Astrocyte of the cerebellum (primary cell): ENCODE measurements at regions not wholly inside any gene's neighbourhood (a gene's known extent, or its start where the extent isn't known, plus 50 kb on each side); places are given as distances from the start of the nearest gene placed in this dataset.
A peak's percentile ranks its signal among the peaks of the same experiment; 100 is the strongest.

Source experiments
- DNase-seq: peaks from one replicate; pipeline ENCODE4 v3.0.0-alpha.2; 2011; ENCODE audit warnings: low read depth
- H3K4me3 ChIP-seq: 2 replicates; pipeline ENCODE4 v1.5.1; 2011; ENCODE audit warnings: mild to moderate bottlenecking, low read depth, low read length, moderate library complexity
- in situ Hi-C: cut with HindIII; loops from 2 replicates; pipeline ENCODE4 v1.10.0; 2017; ENCODE audit warnings: low sequenced_read_pairs
- TF ChIP-seq, protein P1 (sequence below): IDR thresholded peaks from 2 replicates; pipeline ENCODE4 v1.5.1; 2012; ENCODE audit warnings: low read length, low read depth, moderate library complexity, mild to moderate bottlenecking; ENCODE audit errors: missing control alignments

DNA sequence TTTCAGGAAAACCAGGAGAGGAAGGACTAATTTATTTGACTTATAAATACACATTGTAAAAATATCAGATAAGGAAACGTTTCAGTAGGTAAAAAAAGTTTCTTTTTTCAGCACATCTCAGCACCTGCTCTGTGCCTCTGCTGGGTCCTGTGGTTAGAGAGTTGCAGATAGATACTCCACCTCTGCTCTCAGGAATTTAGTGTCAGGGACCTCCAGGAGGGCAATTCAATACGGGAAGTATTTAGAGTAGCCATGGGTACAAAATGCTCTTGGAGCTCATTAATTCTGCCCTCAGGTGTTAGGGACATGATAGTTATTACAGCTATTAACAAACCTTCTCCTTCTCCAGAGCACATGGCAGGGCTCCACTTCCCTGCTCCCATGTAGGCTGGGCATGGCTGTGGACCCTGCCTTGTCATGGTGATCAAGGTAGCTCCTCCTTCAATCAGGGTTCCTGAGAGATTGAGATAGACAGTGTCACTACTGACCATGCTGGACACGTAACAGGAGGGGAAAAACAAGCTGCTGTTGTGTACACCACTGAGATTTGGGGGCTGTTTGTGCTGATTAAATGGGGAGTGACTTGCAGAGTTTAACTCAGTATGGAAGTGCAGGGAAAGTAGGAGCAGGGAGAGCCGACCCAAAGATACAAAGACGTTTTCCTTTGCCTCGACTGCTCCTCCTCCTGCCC, 185.6 kb upstream of the COPS8 start:
- no peak for DNase-seq
- TF ChIP-seq, protein P1, sequence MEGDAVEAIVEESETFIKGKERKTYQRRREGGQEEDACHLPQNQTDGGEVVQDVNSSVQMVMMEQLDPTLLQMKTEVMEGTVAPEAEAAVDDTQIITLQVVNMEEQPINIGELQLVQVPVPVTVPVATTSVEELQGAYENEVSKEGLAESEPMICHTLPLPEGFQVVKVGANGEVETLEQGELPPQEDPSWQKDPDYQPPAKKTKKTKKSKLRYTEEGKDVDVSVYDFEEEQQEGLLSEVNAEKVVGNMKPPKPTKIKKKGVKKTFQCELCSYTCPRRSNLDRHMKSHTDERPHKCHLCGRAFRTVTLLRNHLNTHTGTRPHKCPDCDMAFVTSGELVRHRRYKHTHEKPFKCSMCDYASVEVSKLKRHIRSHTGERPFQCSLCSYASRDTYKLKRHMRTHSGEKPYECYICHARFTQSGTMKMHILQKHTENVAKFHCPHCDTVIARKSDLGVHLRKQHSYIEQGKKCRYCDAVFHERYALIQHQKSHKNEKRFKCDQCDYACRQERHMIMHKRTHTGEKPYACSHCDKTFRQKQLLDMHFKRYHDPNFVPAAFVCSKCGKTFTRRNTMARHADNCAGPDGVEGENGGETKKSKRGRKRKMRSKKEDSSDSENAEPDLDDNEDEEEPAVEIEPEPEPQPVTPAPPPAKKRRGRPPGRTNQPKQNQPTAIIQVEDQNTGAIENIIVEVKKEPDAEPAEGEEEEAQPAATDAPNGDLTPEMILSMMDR = no peak
- H3K4me3 ChIP-seq = no peak overlapping the region
- in situ Hi-C loops = no loop called here

DNA sequence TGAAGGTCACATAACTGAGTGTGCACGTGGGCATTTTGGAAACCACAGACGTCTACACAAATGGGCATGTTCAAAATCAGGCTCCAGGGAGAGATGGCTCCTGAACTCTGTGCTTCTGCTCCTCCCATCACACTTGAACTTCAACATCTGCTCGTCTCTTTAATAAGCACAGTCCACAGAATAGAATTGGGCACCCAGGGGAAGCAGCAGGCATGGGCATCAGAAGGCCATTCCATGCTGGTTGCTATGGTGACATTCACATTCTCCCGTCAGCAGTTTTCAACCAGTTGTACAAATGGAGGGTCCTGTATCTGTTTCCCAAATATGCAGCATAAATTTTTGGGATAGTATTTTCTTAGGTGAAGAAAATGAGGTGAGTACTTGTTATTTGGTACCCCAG, 183.7 kb upstream of the COPS8 start:
- H3K4me3 ChIP-seq = no peak overlapping the region
- in situ Hi-C loops = no loop called here
- TF ChIP-seq, protein P1 = no peak
- no peak for DNase-seq

DNA sequence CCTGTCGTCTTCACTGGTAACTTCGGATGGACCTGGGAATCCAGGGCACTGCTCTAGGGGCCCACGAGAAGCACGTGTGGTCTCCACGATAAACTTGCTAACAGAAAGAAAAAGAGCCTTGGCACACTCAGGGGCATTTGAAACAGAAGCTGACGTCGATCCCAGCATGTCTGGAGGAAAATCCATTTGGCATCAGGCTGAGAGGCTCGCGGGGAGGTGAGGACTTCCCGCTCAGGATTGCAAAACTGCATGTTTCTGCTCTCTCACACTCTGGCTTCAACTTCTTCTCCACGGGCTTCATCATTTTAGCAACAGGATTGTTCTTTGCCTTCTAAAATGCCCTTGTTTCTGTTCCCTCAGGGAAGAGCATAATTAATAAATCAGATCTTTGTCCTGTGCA, 181.7 kb upstream of the COPS8 start:
- H3K4me3 ChIP-seq = no peak overlapping the region
- TF ChIP-seq, protein P1 = no peak
- no peak for DNase-seq
- in situ Hi-C loops = no loop called here

DNA sequence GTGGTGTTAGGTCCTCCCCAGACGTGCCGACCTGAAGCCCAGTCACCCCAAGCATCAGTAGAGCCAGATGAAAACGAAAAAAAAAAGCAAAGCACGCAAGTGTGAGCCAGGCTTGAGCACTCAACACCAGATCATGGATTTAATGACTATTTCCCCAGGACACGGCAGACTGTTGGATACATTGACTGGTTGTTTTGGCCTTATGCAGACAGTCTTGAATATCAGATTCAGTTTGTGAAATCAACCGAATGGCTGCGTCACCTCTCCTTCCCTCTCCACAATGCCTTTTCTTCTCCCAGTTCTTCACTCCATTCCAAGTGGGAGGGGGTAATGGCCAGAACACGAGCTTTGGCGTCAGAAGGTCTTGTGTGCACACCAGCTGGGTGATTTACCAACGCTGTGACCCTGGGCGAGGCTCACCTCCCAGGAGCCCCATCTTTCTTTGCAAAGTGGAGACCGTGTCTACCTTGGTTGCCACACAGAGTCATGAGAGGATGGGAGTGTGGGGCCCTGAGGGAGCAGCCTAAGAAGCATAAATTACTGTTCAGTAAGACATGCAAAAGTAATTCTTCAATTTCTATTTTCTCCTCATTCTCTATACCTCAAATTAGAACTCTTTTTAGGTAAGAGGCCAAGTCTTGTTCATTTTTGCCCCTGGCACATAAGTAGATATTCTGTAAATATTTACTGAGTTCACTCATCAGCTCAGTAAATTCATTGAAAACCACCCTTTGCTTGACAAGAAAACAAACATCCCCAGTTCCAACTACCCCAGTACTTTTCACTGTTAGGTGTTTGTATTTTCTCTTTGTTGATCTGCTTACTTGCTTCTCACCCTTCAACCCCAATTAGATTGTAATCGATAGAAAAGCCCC, 181.1 kb upstream of the COPS8 start:
- H3K4me3 ChIP-seq = no peak overlapping the region
- in situ Hi-C loops = no loop called here
- TF ChIP-seq, protein P1 = no peak
- peak; percentile 16 for DNase-seq

DNA sequence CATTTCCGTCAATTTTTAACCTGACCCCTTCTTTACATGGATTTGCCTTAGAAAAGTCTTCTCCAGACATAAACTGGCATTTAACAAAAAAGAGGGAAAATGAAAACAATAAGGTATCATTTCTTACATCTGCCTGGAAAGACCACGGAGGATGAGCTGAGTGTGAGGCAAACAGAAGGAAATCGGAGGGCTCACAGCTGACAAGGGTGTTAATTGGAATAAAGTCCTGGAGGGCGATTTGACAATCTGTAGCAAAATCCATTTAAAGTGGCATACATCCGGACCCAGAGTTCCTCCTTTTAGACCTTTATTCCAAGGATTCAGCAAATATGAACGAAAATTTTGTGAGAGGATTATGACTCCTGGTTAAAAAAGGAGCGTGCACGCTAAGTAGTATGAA, 179.7 kb upstream of the COPS8 start:
- in situ Hi-C loops = no loop called here
- TF ChIP-seq, protein P1 = no peak
- no peak overlapping the region for H3K4me3 ChIP-seq
- DNase-seq = no peak

DNA sequence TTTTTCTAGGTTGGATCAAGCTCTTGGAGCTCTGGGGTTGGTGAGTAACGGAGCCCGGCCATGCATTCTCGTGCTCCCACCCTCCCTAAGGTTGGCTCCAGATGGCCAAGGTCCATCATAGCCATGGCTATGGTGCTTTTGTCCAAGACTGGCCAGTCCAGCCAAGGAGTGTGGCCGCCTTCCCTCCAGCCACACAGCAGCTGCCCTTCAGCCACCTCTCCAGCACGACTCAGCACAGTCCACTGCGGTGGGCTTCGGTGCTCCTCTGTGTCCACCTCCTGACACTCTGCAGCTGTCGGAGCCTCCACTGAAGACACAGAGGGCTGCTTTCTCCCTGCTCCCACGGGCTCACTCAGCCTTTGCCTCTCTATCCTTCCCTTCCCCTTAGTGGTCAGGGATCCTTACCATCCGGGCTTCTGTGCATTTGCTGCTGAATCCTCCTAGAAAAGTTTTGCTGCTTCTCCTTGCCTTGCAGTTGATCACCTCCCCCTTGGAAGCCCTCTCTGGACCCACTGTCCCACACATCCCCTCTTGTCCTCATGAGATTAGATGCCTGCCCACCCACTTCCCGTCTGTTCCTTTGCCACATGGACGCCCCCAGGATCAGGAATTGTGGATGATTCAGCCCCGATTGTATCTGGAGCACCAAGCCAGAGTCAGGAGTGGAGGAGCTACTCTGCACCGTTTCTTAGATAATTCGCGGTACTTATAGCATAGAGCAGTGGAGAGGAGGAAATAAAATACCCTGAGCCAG, 177.1 kb upstream of the COPS8 start:
- in situ Hi-C loops = no loop called here
- no peak for DNase-seq
- TF ChIP-seq, protein P1 = no peak
- no peak overlapping the region for H3K4me3 ChIP-seq
